UCSD-AML1 (cell line): ENCODE measurements at regions not wholly inside any gene's neighbourhood (a gene's known extent, or its start where the extent isn't known, plus 50 kb on each side); places are given as distances from the start of the nearest gene placed in this dataset.
"Not testable (repeated sequence)": the region's sequence is repeated elsewhere in the genome, so short reads cannot be mapped to it uniquely, and the experiment has no call there.

Source experiments
- DNase-seq: peaks from one replicate; lab custom pipeline; 2025; ENCODE audit not compliant: unreplicated experiment; lab: John Stamatoyannopoulos, UW

DNA sequence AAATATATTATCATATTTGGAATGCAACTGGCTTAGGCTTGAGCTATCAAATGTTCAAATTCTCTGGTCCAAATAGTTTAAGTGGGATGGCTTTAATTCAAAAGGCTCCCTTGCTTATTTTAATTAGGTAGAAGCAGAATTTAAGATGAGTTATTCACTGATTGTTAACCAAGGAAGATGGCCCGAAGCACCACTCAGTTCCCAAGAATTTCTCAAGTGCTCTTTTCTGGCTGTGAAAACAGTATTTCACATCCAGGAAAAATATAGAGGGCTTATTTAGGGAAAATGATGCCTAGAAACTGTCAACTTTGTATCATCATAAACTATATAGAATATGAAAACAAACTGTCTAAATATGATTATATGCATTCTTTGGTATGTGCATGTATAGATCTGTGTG is 246.5 kb upstream of the SFRP2 start:
- no peak for DNase-seq

GRCh38 chr4:154033921-154034320 is 245.0 kb upstream of the SFRP2 start:
- no peak for DNase-seq

GRCh38 chr4:154032914-154033313 is 244.0 kb upstream of the SFRP2 start:
- no peak for DNase-seq

- no peak for DNase-seq
Measured at GRCh38 chr4:154030746-154031145, 241.9 kb upstream of the SFRP2 start.

- DNase-seq: no peak
Measured at GRCh38 chr4:154030152-154030551, 241.3 kb upstream of the SFRP2 start.

DNA sequence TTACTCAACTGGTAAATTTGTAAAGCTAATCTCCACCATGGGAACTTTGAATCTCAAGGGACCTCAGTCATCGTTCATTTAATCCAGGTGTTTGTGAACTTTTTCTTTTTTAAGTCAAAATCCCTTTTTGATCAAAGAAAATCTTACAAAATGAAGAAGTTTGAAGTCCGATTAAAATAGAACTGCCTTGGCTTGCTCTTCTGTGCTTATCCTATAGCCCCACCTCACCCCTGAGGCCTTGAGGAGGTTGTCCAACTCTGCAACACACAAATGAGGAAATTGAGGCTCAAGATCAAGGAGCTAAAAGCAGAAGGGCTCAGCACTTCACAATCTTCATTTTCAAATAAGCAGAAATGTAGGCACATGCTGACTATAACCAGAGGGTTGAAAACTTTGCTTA is 240.3 kb upstream of the SFRP2 start:
- no peak for DNase-seq

GRCh38 chr4:154025110-154025509 is 236.2 kb upstream of the SFRP2 start:
- DNase-seq: no peak

DNA sequence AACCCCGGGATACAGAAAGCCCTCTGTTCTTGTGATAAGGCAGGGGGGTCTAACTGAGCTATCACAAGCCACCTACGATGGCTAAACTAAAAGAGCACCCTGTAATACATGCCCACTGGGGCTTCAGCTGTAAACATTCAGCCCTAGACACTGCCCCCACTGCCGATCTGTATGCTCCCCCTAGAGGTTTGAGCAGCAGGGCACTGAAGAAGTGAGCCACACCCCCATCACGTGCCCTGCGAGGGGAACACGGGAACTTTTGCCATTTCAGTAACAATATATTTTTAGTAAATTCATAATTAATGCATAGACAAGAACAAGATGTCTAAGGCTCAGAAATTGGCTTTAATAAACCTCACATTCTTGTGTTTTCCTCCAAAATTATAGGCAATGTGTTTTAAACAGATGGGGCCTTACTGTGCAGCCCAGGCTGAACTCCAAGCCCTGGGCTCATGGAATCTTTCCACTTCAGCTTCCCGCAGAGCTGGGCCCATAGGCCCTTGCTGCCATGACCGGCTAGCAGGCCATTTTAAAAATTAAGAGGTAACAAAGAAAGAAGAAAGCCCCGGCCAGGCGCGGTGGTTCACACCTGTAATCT is 235.3 kb upstream of the SFRP2 start:
- peak; percentile 13 for DNase-seq

DNA sequence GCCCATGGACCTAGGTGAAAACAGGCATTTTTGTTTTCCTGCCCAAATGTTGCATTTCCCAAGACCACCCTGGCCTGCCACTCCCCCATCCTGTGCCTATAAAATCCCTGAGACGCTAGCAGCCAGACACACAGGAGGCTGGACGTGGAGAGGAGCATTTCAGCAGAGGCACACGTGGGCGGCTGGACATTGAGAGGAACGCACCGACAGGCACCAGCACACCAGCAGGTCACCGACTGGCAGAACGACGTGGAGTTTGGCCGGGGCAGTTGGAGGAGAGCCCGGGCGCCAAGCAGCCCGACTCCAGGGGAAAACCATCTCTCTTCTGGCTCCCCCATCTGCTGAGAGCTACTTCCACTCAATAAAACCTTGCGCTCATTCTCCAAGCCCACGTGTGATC is 234.8 kb upstream of the SFRP2 start:
- DNase-seq: not testable (repeated sequence)

- DNase-seq: no peak
Measured at GRCh38 chr4:154019811-154020210, 230.9 kb upstream of the SFRP2 start.

- peak; percentile 27 for DNase-seq
Measured at GRCh38 chr4:154018659-154019058, 229.8 kb upstream of the SFRP2 start.

- DNase-seq: no peak
Measured at GRCh38 chr4:154015578-154015977, 226.7 kb upstream of the SFRP2 start.

DNA sequence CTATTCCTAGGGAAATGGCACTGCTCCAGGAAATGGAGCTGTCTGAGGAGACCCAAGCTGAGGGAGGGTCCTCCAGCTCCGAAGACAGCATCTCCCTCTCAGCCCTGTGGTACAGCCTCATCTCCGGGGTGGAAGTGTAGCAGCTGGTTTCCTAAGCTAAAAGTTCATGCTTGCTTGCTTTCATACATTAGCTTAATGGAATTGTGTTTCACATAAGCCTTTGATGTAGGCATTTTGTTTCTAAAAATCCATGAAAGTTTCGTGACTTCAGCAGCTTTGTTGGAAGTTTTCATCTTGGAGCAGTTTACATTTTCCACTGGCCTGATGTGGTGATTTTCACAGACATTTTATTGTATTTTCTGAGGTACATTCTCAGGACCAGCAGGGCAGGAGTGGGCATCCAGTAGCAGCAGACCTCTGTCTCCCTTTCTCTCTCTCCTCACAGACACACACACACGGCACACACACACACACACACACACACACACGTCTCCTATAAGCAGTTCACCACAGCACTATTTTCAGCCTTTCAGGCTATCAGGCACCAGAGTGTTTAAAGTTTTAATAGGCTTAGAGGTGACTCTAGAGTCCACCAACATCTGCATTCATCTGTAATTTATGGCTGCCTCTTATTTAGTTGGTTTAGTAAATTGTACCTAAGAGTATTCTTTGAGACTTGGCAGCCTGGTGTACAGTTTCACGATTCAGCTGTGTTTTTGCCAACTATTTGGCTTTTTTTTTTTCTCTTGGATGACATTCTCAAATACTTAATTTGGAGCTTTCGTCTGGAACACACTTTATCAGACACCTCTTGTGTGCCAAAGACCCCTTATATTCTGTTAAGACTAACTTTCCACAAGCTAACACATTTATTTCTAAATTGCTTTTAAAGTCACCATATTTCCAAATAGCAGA is 225.8 kb upstream of the SFRP2 start:
- no peak for DNase-seq

GRCh38 chr4:154013576-154013975 is 224.7 kb upstream of the SFRP2 start:
- DNase-seq: no peak

DNA sequence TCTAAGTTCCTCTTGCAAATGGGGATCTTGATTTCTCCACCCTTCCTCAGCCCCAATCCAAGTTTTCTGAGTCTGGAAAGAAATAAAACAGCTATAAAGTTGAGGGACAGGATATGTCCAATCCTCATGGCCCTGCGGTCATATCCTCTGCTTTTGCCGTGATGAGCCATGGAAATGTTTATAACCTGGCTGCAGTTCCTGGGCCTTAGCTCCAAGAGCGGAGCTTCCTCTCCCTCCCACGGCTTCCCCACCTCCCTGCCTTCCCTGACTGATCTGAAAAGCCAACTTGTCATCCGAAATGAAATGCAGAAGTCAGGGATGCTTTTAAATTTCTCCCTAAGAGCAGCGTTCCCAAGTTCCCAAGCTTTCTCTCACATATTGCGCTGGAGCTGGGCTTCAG is 221.5 kb upstream of the SFRP2 start:
- DNase-seq: no peak

DNA sequence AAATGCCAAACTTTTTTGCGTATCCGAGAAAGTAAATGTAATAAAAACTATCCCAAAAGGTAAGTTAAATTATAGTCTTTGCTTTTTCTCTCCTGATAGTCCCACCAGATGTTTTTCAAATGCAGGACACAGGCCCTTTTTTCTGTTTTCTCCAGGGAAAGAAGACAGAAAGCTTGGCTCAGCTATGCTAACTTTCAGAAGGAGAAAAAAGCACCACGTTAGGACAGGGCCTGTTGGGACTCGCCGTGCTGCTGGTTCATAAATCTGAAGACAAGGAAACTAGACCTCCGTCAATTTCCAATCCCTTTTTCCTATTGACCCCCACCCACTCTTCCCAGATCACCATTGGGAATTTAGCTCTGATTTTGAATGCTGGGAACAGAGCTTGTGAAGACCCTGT is 220.9 kb upstream of the SFRP2 start:
- DNase-seq: no peak

- DNase-seq: no peak
Measured at GRCh38 chr4:154009191-154009590, 220.3 kb upstream of the SFRP2 start.

- DNase-seq: no peak
Measured at GRCh38 chr4:154005171-154005520, 216.3 kb upstream of the SFRP2 start.

- DNase-seq: no peak
Measured at GRCh38 chr4:154004507-154005170, 215.8 kb upstream of the SFRP2 start.

- DNase-seq: no peak
Measured at GRCh38 chr4:154004016-154004415, 215.1 kb upstream of the SFRP2 start.

- DNase-seq: no peak
Measured at GRCh38 chr4:154003378-154003777, 214.5 kb upstream of the SFRP2 start.

- DNase-seq: no peak
Measured at GRCh38 chr4:154001193-154001592, 212.3 kb upstream of the SFRP2 start.
